GM12874 (cell line): ENCODE measurements at regions not wholly inside any gene's neighbourhood (a gene's known extent, or its start where the extent isn't known, plus 50 kb on each side); places are given as distances from the start of the nearest gene placed in this dataset.

Experiments
- TF ChIP-seq, protein P1 (sequence below): IDR thresholded peaks from 2 replicates; pipeline ENCODE4 v1.5.1; 2011; ENCODE audit warnings: low read depth, mild to moderate bottlenecking, control low read depth, low read length, moderate library complexity; ENCODE audit not compliant: insufficient read depth

DNA sequence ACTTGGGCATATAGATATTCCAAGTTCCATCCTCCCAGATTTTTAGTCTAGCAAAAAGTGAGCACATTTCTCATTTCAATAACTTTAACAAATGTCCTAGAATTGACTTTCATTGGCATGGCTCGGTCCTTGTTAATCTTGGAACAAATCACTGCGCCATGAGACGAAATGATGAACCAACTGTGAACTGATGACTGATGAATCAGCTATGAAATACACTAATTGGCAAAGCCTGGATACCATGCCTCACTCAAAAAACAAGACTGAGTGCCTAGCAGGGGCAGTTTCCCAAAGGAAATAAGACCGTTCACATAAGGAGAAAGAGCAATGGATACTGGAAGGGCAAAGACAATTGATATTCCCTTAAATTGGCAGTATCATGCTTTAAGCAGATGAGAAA is 248.6 kb upstream of the VEGFC start:
- TF ChIP-seq, protein P1, sequence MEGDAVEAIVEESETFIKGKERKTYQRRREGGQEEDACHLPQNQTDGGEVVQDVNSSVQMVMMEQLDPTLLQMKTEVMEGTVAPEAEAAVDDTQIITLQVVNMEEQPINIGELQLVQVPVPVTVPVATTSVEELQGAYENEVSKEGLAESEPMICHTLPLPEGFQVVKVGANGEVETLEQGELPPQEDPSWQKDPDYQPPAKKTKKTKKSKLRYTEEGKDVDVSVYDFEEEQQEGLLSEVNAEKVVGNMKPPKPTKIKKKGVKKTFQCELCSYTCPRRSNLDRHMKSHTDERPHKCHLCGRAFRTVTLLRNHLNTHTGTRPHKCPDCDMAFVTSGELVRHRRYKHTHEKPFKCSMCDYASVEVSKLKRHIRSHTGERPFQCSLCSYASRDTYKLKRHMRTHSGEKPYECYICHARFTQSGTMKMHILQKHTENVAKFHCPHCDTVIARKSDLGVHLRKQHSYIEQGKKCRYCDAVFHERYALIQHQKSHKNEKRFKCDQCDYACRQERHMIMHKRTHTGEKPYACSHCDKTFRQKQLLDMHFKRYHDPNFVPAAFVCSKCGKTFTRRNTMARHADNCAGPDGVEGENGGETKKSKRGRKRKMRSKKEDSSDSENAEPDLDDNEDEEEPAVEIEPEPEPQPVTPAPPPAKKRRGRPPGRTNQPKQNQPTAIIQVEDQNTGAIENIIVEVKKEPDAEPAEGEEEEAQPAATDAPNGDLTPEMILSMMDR: no peak

DNA sequence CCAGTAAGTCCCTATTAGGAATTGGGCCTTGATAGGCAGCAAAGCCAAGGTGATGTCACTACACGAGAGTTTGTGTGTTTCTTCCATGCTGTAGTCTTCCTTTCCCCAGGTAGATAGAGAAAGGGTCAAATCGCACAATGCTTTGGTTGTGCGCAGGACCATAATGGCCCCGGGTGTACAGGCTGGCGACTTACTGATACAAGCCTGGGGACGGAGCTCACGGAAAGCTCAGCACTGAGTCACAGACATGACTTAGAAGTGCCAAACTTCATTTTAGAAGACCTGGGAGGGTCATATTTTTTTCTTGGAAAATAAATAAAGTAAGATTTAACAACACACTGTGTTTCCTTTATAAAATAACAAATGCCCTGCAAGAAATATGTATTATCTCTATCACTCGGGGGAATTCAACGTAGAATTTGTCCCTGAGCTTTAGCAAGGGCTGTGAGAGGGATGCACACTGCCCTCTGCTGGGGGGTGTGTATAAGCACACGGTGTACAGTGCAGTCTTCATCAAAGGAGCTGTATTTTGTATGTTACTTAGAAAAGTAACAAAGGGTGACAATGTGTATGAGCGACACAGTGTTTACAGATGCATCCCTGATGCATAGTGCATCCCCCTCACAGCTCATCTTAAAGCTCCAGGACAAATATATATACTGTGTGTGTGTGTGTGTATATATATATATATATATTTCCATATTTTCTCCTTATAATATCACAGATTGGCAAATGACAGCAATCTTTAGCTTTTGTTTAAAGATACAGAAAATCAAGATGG is 254.5 kb upstream of the VEGFC start:
- TF ChIP-seq, protein P1: peak; percentile 77

GRCh38 chr4:177047851-177048174 is 255.1 kb upstream of the VEGFC start:
- TF ChIP-seq, protein P1: no peak

GRCh38 chr4:177051473-177052060 is 258.1 kb upstream of the NEIL3 start:
- TF ChIP-seq, protein P1: peak; percentile 69

DNA sequence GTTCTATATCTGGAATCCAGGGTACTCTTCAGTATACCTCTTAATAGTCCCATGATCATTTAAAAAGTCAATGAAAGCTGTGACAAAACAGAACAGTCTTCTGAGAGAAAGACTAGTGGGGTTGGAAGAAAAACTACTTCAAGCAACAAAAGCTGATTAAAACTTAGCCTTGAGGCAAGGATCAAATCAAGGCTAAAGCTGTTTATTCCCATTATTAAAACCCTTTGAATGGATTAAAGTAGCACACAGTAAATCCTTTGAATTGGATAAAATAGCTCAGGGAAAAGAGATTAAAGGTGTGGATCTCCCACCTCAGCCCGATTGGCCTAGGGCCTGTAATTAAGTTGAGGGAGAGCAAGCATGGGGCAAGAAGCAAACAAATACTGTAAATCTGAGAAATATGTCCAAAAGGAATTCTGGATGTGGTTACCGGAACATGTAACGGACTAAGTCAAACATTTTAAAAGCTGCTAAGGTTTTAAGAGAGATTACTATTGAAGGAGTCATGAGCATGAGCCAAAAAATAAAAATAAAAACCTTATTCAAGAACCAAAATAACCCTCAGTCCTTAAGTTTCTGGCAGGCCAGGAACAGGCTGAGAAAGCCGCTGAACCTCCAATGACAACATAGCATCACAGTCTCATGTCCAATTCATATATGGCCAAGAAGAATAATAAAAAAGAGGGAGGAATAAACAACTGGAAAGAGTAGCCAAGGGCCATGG is 257.3 kb upstream of the NEIL3 start:
- TF ChIP-seq, protein P1: no peak

GRCh38 chr4:177057186-177057585 is 252.5 kb upstream of the NEIL3 start:
- TF ChIP-seq, protein P1: no peak

DNA sequence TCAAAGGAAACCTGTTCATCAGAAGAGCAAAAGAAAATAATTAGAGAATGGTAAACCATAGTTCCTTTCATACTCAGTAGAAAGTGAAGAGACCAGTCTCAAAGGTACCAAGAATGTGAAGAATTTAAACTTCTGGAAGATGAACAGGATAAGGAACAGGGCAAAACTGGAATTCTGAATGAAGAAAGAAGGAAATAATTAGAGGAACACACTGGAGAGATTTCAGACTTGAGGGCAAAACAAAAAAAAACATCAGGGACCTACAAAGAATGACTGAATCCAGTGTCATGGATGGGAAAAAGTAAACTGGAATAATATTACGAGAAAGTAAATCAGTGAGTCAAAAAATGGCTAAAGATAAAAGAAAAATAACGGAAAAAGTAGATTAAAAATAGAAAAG is 245.6 kb upstream of the NEIL3 start:
- TF ChIP-seq, protein P1: no peak
